Neuron (in vitro differentiated cells): ENCODE measurements at regions not wholly inside any gene's neighbourhood (a gene's known extent, or its start where the extent isn't known, plus 50 kb on each side); places are given as distances from the start of the nearest gene placed in this dataset.

Experiments used
- H2AFZ ChIP-seq: one replicate; pipeline ENCODE4 v1.6.1; 2013; ENCODE audit warnings: low read depth, mild to moderate bottlenecking, inconsistent platforms, low read length, moderate library complexity
- H3K27me3 ChIP-seq: one replicate; pipeline ENCODE4 v1.6.1; 2013; ENCODE audit warnings: low read length; ENCODE audit not compliant: insufficient read depth
- H3K36me3 ChIP-seq: one replicate; pipeline ENCODE4 v1.6.1; 2013; ENCODE audit warnings: low read length; ENCODE audit not compliant: insufficient read depth
- H3K4me1 ChIP-seq: one replicate; pipeline ENCODE4 v1.6.1; 2013; ENCODE audit warnings: low read length; ENCODE audit not compliant: insufficient read depth
- H3K4me3 ChIP-seq: 2 replicates; pipeline ENCODE4 v1.5.1; 2013; ENCODE audit warnings: mild to moderate bottlenecking, low read length, moderate library complexity
- H3K9me3 ChIP-seq: one replicate; pipeline ENCODE4 v1.6.1; 2013; ENCODE audit warnings: low read length

DNA sequence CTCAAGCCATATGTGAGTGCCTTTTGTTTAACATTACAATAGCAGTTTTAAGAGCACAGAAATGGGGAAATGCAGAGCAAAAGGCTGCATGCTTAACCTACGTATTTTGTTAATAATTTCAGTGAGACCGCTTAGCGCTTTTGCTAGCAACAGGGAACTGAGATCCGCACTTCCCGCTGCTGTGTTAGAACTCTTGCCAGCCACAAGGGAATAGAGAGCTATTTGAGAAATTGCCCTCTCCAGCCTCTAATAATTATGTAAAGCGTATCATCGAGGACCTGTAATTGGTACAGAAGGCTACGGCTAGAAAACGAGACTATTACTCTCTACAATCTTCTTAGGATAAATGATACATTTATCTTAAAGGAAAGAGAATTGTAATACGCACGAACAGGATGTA is 205.2 kb upstream of the GRIP1 start:
- Histone ChIP-seq H3K4me1 (no peaks in the 10 kb centered on the region), H2AFZ (no peak overlapping the region), H3K9me3 (no peaks in the 10 kb centered on the region), H3K27me3 (no peaks in the 10 kb centered on the region), H3K36me3 (no peaks in the 10 kb centered on the region), H3K4me3 (no peak overlapping the region)

DNA sequence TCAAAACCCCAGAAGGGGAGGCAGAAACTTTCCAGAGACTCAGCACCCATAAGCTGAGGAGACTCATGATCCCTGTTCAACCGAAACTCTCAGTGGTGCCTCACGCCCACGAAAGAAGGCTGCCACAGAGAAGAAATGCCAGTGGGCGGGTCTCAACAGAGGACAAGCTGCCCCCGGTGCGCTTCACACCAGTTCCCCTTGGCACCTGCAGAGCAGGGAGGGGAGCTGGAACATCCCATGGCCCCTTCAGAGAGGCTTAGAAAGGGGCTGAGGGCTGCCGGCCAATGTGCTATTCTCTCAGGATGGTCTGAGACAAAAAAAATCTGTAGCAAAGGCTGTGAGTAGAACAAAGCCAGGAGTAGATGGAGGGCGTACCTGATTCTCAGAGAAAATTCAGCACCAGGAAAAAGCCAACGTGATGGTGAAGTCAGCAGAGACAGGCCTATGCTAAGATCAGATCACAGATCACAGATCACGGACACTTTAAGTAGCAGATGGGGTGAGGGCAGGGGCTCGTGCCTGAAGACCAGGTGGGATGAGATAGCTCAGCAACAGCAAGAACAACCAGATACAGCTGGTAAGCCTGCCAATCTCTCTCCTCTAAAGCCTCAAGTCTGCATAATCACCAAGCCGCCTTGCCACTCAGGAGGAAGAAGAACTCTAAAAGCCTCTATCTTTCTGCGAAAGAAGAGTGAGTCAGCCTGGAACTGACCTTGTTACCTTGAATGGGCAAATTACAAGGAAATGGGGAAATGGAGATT is 206.4 kb upstream of the GRIP1 start:
- H3K4me1 ChIP-seq = no peaks in the 10 kb centered on the region
- H3K27me3 ChIP-seq = no peaks in the 10 kb centered on the region
- H2AFZ ChIP-seq = no peak overlapping the region
- no peaks in the 10 kb centered on the region for H3K9me3 ChIP-seq
- H3K4me3 ChIP-seq = no peak overlapping the region
- no peaks in the 10 kb centered on the region for H3K36me3 ChIP-seq

DNA sequence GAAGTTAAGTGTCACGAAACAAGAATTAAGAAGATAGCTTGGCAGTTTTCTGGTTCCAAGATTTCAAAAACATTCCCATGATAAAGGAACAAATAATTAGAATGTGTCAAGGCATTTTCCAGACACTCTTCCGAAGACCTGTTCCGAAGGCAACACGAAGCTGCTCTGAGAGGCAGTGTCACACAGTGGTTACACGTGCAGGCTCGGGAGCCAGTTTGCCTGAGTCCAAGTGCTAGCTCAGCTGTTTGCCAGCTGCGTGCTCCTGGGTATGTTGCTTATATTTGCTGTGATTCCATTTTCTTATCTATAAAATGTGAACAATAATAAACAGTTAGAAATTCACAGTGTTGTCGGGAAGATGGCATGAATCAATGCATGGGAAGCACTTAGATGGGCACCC is 217.9 kb upstream of the GRIP1 start:
- Histone ChIP-seq H3K4me1 (peaks cover 22% of the 10 kb centered on the region), H3K27me3 (no peaks in the 10 kb centered on the region), H2AFZ (no peak overlapping the region), H3K36me3 (no peaks in the 10 kb centered on the region), H3K4me3 (no peak overlapping the region), H3K9me3 (no peaks in the 10 kb centered on the region)

DNA sequence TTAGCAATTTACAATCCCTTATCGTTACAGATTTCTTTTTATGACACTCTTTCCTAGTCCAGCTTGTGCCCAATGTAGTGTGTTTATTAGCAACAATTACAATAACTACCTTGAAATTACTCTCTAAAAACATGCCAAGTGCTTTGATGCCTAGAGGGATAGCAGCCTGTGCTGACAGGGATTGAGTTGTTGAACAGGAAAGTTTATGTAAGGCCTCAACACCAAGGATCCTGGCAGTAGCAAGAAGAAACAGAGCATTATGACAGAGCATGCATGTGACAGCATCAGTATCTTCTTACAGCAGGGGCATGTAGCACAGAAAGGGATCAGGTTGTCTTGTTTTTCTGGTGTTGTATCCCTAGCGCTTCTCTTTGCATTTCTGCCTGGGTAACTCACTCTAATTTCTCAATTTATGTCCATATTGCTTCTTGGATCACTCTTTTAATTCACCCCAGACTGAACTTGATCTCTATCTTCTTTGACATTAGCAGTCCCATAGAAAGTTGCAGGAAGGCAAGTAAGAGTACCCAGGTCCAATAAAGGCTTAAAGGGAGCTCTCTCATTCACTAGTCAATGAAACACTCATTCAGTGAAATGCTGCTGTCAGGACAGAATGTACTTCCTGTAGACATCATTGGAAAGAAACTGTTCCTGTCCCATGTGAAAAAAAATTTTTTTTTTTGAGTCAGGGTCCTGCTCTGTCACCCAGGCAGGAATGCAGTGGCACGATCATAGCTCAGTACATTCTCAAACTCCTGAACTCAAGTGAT is 220.0 kb upstream of the GRIP1 start:
- H3K9me3 ChIP-seq = no peaks in the 10 kb centered on the region
- H3K4me3 ChIP-seq = no peak overlapping the region
- H2AFZ ChIP-seq = no peak overlapping the region
- no peaks in the 10 kb centered on the region for H3K36me3 ChIP-seq
- no peaks in the 10 kb centered on the region for H3K27me3 ChIP-seq
- H3K4me1 ChIP-seq = peaks cover 22% of the 10 kb centered on the region

DNA sequence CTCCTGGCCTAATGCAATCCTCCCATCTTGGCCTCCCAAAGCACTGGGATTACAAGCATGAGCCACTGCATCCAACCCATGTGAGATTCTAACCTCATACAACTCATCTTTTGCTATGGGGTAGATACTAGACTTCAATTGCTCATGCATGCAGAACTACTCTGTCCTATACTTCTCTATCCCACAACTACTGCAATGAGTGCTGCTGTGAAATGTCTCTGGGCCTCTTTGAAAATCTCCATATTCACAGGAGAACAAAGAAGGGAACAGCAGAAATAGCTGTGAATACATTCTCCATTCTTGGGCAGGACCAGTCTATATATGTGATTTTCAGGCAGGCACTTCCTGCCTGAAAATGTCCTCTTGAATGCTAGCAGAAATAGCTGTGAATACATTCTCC is 220.7 kb upstream of the GRIP1 start:
- Histone ChIP-seq H3K9me3 (no peaks in the 10 kb centered on the region), H2AFZ (no peak overlapping the region), H3K4me1 (peaks cover 22% of the 10 kb centered on the region), H3K36me3 (no peaks in the 10 kb centered on the region), H3K27me3 (no peaks in the 10 kb centered on the region), H3K4me3 (no peak overlapping the region)

DNA sequence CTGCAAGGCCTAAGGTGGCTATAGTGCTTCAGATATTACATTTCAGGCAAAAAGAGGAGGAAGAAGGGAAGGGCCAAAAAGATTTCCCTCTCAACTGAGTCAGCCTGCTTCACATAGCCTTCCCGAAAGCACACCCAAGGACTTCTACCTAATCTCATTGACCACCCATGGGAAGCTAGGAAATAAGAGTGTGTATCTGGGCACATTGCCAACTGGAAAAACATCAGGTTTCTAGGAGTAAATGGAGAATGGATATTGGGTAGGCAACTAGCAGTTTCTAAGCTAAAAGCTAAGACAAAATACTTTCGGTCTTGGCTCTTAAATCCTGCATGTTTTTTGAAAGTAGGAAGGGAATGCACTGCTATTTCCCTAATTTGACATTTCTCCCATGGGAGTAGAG is 221.7 kb upstream of the GRIP1 start:
- H2AFZ ChIP-seq = no peak overlapping the region
- H3K4me1 ChIP-seq = peaks cover 22% of the 10 kb centered on the region
- H3K36me3 ChIP-seq = no peaks in the 10 kb centered on the region
- H3K9me3 ChIP-seq = no peaks in the 10 kb centered on the region
- no peak overlapping the region for H3K4me3 ChIP-seq
- no peaks in the 10 kb centered on the region for H3K27me3 ChIP-seq

DNA sequence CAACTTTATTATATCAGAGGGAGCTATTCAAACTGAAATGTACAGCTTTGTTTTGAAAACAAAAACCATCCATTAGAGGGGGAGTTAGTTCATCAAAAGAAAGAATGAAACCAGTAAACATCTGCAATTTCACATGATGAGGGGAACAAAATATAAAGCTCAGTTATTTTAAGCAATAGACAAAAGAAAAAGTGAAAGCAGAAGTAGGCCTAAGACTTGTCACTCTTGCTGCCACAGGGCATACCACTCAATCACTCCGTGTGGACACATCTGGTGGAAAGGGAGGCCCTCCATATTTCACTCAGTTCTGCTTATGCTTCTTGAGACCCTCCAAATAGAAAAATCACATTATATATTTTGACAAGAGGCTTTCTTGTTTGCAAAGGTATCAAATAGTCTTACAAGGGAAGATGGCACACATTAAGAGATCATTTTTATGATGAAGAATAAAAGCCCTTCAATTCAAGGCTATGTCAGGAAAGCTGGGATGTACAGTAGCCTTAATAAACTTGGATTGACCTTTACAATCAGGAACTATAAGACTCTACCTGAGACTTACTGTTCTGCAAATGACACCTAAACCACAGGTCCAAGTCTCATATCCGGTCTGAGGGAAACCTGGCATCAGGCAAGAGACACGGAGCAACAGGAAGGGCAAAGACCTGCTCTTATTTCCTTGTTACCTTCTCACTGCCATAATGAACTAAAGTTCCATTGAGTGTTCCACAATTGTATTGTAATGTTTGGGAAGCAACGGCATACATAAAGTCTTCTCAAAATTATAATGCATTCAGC is 222.5 kb upstream of the GRIP1 start:
- H3K27me3 ChIP-seq = no peaks in the 10 kb centered on the region
- no peak overlapping the region for H2AFZ ChIP-seq
- H3K4me3 ChIP-seq = no peak overlapping the region
- H3K36me3 ChIP-seq = no peaks in the 10 kb centered on the region
- no peaks in the 10 kb centered on the region for H3K9me3 ChIP-seq
- H3K4me1 ChIP-seq = peaks cover 16% of the 10 kb centered on the region

DNA sequence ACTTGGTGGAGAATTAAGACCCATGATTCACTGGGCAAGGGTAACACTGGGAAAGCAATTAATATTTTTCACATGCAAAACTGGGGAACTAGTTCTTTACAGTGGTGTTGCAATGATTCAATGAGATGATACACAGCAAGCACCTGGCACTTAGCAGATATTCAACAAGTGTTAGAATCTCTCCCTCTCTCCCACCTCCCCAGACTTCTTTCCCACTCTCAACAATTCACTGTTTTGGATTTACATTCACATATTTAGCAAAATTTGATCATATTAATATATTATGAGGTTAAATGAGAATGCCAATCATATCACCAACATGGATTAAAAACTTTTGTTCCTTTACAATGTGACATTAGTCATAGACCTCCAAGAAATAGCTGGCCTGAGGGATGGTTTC is 223.1 kb upstream of the GRIP1 start:
- Histone ChIP-seq H3K36me3 (no peaks in the 10 kb centered on the region), H3K9me3 (no peaks in the 10 kb centered on the region), H2AFZ (no peak overlapping the region), H3K4me3 (no peak overlapping the region), H3K27me3 (no peaks in the 10 kb centered on the region), H3K4me1 (peaks cover 9% of the 10 kb centered on the region)

DNA sequence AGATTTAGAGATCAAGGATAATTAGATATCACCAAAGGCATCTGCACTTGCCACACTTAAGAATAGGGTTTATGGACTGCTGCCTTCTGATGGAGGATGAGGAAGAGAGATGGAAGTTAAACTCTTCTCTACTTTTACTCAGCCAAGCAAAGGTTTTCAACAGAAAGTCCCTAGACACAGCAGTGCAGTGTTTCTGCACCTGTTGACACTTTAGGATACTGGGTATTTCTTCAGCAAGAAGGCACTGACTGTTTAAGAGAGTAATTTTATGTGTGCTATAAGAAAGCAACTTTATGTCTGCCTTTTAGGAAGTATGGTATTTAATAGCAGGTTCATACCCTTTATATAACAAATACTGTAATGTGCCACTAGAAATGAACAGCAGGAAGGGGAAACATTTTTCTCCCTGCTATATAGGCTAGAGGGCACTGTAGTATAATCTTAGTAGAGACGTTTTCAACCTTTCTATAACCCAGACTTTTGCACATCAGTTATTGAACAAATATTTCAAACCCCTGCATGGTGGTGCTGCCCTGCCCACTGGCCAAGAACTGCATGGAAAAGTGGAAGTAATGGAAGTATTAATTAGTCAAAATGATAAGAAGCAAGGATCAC is 225.0 kb upstream of the GRIP1 start:
- no peaks in the 10 kb centered on the region for H3K36me3 ChIP-seq
- H3K4me1 ChIP-seq = peaks cover 6% of the 10 kb centered on the region
- H3K27me3 ChIP-seq = no peaks in the 10 kb centered on the region
- no peak overlapping the region for H2AFZ ChIP-seq
- no peak overlapping the region for H3K4me3 ChIP-seq
- no peaks in the 10 kb centered on the region for H3K9me3 ChIP-seq

DNA sequence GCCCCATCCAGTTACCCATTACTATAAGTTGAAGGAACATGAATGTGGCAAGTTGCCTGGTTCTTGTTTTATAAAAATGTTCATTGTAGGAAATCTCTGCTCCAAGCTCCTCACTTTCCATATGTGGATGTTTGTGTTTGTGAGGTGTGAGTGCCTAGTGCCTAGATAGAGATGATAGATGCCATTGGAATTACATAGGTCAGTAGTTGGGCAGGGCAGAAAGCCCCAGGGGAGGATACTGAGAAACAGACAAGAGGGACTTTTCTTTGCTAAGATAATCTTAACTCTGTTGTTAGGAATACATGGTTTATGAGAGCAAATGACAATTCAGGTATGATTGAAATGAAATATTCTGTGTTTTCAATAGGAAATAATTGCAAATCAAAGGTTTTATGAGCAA is 226.3 kb upstream of the GRIP1 start:
- H3K36me3 ChIP-seq = no peaks in the 10 kb centered on the region
- H3K27me3 ChIP-seq = no peaks in the 10 kb centered on the region
- no peak overlapping the region for H3K4me3 ChIP-seq
- H2AFZ ChIP-seq = no peak overlapping the region
- H3K9me3 ChIP-seq = no peaks in the 10 kb centered on the region
- no peaks in the 10 kb centered on the region for H3K4me1 ChIP-seq

DNA sequence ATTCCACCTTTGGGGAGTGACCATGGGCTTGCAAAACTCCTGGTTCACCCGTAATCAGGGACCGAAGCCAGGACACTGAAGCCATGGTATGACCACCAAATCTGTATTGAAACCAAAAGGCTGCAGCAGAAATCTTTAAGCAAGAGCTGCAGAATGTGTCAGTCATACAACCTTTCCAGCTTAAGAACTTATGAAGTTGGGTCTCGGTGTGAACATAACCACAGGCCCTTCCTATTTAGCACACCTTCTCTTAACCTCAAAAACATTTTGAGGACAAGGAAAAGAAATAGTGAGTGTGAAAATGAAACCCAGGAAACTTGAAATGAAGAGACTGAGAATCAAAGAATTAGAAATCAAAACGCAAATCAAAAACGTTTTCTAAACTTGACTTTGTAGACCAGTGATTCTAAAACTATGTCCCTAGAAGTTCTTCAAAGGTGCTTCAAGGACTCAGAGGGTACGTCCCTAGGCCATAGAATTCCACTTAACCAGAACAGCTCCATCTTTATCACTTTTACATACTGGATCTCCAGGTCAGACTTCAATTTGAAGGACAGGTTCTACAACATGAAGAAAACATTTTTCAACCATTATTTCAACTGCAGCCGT is 231.6 kb upstream of the GRIP1 start:
- Histone ChIP-seq H3K36me3 (no peaks in the 10 kb centered on the region), H2AFZ (no peak overlapping the region), H3K4me1 (peaks cover 9% of the 10 kb centered on the region), H3K9me3 (no peaks in the 10 kb centered on the region), H3K27me3 (no peaks in the 10 kb centered on the region), H3K4me3 (no peak overlapping the region)

DNA sequence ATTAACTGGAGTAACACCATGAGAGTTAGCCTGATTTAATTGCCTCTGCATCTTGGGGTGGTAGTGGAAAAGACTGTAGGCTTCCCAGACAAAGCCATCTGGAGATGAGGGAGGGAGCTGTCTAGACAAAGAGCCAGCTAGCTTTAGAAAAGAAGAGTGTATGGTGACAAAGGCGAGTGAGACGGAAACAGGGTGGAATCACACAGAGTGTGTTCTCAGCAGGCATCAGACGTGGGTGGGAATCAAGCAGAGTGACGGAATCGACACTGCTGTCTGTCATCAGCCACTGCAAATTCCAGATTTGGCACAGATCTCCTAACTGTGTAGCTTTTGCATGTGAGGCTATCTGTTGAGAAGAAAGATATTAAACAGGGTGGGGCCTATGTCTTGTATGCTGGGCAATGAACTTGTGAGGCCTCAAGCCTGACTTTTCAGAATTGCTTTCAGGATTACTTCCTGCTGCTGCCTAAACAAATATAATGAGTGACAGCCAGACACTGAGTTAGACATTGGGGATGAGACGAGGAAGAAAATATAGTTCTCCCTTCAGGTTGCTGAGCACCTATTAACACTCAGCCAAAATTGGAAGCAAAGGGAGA is 236.5 kb upstream of the GRIP1 start:
- H3K4me3 ChIP-seq = peak overlapping the region; percentile 20
- H3K27me3 ChIP-seq = no peaks in the 10 kb centered on the region
- no peaks in the 10 kb centered on the region for H3K36me3 ChIP-seq
- peak overlapping the region; percentile 49 for H2AFZ ChIP-seq
- no peaks in the 10 kb centered on the region for H3K9me3 ChIP-seq
- H3K4me1 ChIP-seq = peaks cover 17% of the 10 kb centered on the region
